GM12891 (cell line): ENCODE measurements at regions not wholly inside any gene's neighbourhood (a gene's known extent, or its start where the extent isn't known, plus 50 kb on each side); places are given as distances from the start of the nearest gene placed in this dataset.
"Not testable (repeated sequence)": the region's sequence is repeated elsewhere in the genome, so short reads cannot be mapped to it uniquely, and the experiment has no call there.

Experiments used
- DNase-seq: peaks from one replicate; pipeline ENCODE4 v3.0.0; 2011; ENCODE audit warnings: low spot score; ENCODE audit not compliant: insufficient read length
- FAIRE-seq: peaks from 2 replicates; lab custom pipeline; 2011; peaks lifted over from hg19 to GRCh38; lab: Jason Lieb, UNC
- PAX5 ChIP-seq: IDR thresholded peaks from 2 replicates; pipeline ENCODE4 v1.6.1; 2011; ENCODE audit warnings: low read length, moderate library complexity, mild to moderate bottlenecking; ENCODE audit not compliant: insufficient read depth, severe bottlenecking
- POLR2A ChIP-seq: IDR thresholded peaks from 2 replicates; pipeline ENCODE4 v1.6.1; 2011; ENCODE audit warnings: low read depth, low read length, control low read depth
- POLR2AphosphoS5 ChIP-seq: IDR thresholded peaks from 2 replicates; pipeline ENCODE4 v1.6.1; 2011; ENCODE audit warnings: low read depth, low read length, control low read depth
- POU2F2 ChIP-seq: IDR thresholded peaks from 2 replicates; pipeline ENCODE4 v1.6.1; 2011; ENCODE audit warnings: low read depth, mild to moderate bottlenecking, control low read depth, low read length, moderate library complexity
- SPI1 ChIP-seq: IDR thresholded peaks from 2 replicates; pipeline ENCODE4 v1.6.1; 2011; ENCODE audit warnings: low read depth, low read length, control low read depth
- TAF1 ChIP-seq: IDR thresholded peaks from 2 replicates; pipeline ENCODE4 v1.6.1; 2011; ENCODE audit warnings: low read depth, low read length, control low read depth

- TF ChIP-seq POLR2A (no peak), TAF1 (no peak), POU2F2 (no peak), PAX5 (no peak), SPI1 (no peak)
- DNase-seq (no peak), FAIRE-seq (no peak)
These were observed 372.4 kb upstream of the PROX1 start for GRCh38 chr1:213615226-213615916.

- DNase-seq (no peak), FAIRE-seq (no peak)
- TF ChIP-seq TAF1 (no peak), POU2F2 (no peak), SPI1 (no peak), POLR2AphosphoS5 (no peak), PAX5 (no peak), POLR2A (no peak)
These were observed 370.6 kb upstream of the PROX1 start for GRCh38 chr1:213617133-213617532.

DNA sequence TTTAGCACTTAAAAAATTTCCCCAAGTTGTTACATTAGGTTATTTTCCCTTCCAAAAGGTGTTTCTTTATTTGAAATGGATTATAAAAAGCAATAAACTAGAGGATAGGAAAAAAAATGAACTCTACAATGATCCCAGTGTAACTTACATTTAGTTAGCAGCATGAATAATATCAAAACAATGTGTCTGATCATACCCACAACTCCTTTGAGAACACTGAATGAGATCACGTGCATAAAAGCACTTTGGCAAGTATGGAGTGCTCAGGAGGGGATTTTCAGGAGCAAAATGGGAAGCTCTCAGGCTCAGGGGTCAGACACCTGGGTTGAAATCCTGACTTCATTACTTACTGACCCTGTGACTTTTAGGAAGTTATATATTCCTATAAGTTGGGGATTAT, 369.7 kb upstream of the PROX1 start:
- DNase-seq (no peak), FAIRE-seq (no peak)
- TF ChIP-seq SPI1 (no peak), POU2F2 (no peak), POLR2AphosphoS5 (no peak), TAF1 (no peak), POLR2A (no peak), PAX5 (no peak)

DNA sequence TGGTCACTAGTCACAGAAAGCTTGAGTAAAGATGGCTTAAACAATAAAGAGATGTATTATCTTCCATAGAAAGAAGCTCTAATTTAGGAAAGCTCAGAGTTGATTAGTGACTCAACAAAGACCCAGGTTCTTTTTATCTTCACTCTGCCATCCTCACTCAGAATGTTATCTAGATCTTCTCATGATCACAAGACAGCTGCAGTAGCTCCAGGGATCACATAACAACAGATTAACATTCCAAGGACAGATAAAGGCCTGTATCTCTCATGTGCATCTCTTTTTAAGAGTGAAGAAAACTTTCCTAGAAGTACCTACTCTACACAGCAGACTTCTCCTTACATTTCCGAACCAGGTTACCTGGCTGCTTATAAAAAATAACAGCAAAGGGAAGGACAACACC, 368.7 kb upstream of the PROX1 start:
- no peak for FAIRE-seq
- DNase-seq, result no peak
- TF ChIP-seq POLR2A (no peak), PAX5 (no peak), TAF1 (no peak), SPI1 (no peak), POLR2AphosphoS5 (no peak), POU2F2 (no peak)

DNA sequence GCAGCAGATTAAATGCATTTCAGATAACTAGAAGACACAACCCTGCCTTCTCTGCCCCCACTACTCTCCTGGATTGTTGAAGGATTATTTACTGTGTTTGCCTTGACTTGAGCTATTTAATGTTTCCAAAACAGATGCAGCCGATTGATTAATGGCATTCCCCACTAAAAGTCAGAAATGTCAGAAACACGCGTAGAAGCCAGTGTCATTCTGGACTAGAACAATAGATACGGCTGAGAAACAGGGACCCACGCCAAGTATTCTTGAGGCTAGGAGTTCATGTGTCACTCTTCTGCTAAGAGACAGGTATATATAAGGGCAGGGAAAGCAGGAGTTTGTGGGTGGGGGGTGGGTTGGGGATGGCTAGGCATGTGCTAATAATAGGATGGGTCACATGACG, 366.7 kb upstream of the PROX1 start:
- FAIRE-seq, result no peak
- DNase-seq, result no peak
- TF ChIP-seq PAX5 (no peak), POU2F2 (no peak), SPI1 (no peak), TAF1 (no peak), POLR2AphosphoS5 (no peak), POLR2A (no peak)

DNA sequence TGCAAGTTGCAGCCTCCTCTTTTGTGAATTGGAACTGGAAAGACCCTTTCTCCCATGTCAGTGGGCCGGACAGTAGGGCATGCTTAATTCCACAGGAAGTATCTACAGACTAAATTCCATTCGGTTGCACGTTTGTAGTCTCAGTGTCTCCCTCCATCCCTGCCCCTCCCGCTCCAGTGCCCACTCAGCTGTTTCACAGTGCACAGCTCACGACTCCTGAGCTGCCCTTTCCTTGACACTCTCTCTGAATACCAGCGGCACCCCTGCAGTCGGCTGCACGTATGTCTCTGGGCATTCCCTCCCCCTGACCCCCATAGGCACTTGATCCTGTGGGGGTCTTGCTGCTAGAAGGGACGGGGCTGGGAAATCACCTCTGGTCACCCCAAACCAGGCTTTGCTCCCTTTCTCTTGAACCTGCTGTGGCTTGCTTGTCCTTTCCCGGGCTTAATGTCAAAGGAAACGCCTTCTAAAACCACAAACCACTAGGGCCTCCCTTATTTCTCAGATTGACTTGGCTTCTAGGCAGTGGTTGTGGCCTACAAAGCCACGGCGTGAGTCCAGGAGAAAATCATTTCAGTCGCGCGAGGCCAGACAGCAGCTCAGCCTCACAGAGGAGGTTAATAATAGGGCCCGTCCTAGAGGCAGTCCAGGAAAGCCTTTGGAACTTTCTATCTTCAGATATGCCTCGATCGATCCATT, 365.3 kb upstream of the PROX1 start:
- DNase-seq (no peak), FAIRE-seq (no peak)
- TF ChIP-seq SPI1 (no peak), POLR2A (no peak), POLR2AphosphoS5 (no peak)

DNA sequence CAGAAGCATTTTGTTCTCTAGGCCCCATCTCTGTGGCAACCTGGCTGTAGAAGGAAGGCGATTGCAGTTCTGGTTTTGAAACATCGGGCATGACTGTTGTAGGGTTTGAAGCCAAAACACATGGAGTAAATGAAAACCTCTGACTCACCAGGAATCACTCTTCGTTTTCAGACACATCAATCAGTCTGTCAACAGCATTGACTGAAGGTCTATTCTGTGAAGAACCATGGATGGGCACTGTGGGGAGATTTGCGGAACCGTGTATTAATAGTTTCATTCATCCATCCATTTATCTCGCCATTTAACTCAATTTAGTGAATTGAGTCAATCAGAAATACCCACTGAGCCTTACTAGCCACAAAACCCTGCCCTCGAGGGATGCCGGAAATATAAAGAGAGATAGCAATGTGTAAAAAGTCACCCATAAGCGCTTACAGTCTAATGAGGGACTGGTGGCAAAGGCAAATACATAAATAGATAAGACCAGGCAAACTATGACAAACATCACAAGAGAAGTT, 364.6 kb upstream of the PROX1 start:
- TF ChIP-seq POLR2AphosphoS5 (no peak), SPI1 (no peak), POU2F2 (no peak), POLR2A (no peak), PAX5 (no peak), TAF1 (no peak)
- FAIRE-seq, result no peak
- DNase-seq, result no peak

GRCh38 chr1:213623862-213624261, 363.9 kb upstream of the PROX1 start:
- TF ChIP-seq PAX5 (no peak), POLR2AphosphoS5 (no peak), POU2F2 (no peak), POLR2A (no peak), TAF1 (no peak), SPI1 (no peak)
- FAIRE-seq, result no peak

GRCh38 chr1:213636778-213637177, 351.0 kb upstream of the PROX1 start:
- FAIRE-seq, DNase-seq: not testable (repeated sequence)

More at GRCh38 chr1:213623862-213624261, 363.9 kb upstream of the PROX1 start:
- DNase-seq, result no peak
